Smooth muscle cell (in vitro differentiated cells): ENCODE measurements at regions not wholly inside any gene's neighbourhood (a gene's known extent, or its start where the extent isn't known, plus 50 kb on each side); places are given as distances from the start of the nearest gene placed in this dataset.

ENCODE experiments used
- DNase-seq: peaks from one replicate; lab custom pipeline; 2025; ENCODE audit not compliant: unreplicated experiment; lab: John Stamatoyannopoulos, UW
- H2AFZ ChIP-seq: fragments of 200-600 bp; sonication (generic); 2 replicates; pipeline ENCODE4 v1.6.0; 2016; ENCODE audit warnings: antibody characterized with exemption, low read depth, mild to moderate bottlenecking
- H3F3A ChIP-seq: fragments of 200-600 bp; sonication (generic); 2 replicates; pipeline ENCODE4 v1.6.0; 2017; ENCODE audit warnings: antibody characterized with exemption, low read depth
- H3K27ac ChIP-seq: fragments of 200-600 bp; sonication (generic); 2 replicates; pipeline ENCODE4 v1.5.1; 2016; ENCODE audit warnings: low read depth, mild to moderate bottlenecking
- H3K27me3 ChIP-seq: fragments of 200-600 bp; sonication (generic); 2 replicates; pipeline ENCODE4 v1.6.1; 2016; ENCODE audit warnings: low read depth, mild to moderate bottlenecking
- H3K36me3 ChIP-seq: fragments of 200-600 bp; sonication (generic); 2 replicates; pipeline ENCODE4 v1.5.1; 2016; ENCODE audit warnings: low read depth
- H3K4me1 ChIP-seq: fragments of 200-600 bp; sonication (generic); 2 replicates; pipeline ENCODE4 v1.5.1; 2016; ENCODE audit warnings: low read depth
- H3K4me2 ChIP-seq: fragments of 200-600 bp; sonication (generic); 2 replicates; pipeline ENCODE4 v1.6.0; 2016; ENCODE audit warnings: mild to moderate bottlenecking
- H3K4me3 ChIP-seq: fragments of 200-600 bp; sonication (generic); 2 replicates; pipeline ENCODE4 v1.5.1; 2016; ENCODE audit warnings: mild to moderate bottlenecking
- H3K79me2 ChIP-seq: fragments of 200-600 bp; sonication (generic); 2 replicates; pipeline ENCODE4 v1.6.0; 2016; ENCODE audit warnings: low read depth, mild to moderate bottlenecking
- H3K9ac ChIP-seq: fragments of 200-600 bp; sonication (generic); 2 replicates; pipeline ENCODE4 v1.6.0; 2016; ENCODE audit warnings: low read depth
- H3K9me3 ChIP-seq: fragments of 200-600 bp; sonication (generic); replicated peaks from 2 replicates; pipeline ENCODE4 v1.5.1; 2016; ENCODE audit warnings: low read depth
- H4K20me1 ChIP-seq: fragments of 200-600 bp; sonication (generic); 2 replicates; pipeline ENCODE4 v1.6.0; 2016; ENCODE audit warnings: low read depth
- WGBS: methylation state at CpG from one replicate; pipeline ENCODE4 v1.1.7; 2016; ENCODE audit warnings: low lambda C conversion rate; 5-methylcytosine and 5-hydroxymethylcytosine counted together
- TF ChIP-seq, protein P1 (sequence below): fragments of 200-600 bp; sonication (generic); IDR thresholded peaks from 2 replicates; pipeline ENCODE4 v1.5.1; 2017; ENCODE audit warnings: borderline replicate concordance, mild to moderate bottlenecking, antibody characterized with exemption; ENCODE audit not compliant: insufficient read depth, poor library complexity, severe bottlenecking

DNA sequence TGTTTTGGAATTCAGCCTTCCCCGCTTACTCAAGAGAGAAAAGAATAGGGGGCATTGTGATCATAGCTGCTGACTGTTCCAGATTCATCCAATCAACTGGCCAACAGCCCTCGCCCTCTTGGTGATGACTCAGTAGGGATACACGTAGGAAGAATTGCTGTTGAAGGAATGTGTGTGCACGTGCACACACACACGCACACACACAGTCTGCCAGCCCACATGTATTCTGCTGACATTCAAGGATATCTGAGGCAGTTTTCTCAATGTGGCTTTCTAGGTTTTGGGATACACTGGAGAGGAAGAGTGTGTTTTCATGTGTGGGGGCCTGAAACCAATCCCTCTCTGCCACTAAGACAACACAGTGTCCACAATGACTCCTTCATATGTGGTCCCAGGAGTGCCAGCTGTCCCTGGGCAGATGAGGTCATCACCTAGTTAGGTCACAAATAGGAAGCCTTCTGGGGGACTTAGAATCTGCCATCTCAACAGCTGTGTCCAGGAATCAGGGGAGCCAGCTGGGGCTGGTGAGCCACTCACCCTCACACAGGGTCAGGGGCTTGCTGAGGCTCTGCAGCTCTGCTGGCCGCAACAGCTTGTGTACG is 352.6 kb downstream of the SS18 start:
- no peaks in the 10 kb centered on the region for H3K79me2 ChIP-seq
- H3K36me3 ChIP-seq: no peaks in the 10 kb centered on the region
- H3K4me2 ChIP-seq: no peak overlapping the region
- DNase-seq: no peak
- H3K4me1 ChIP-seq: peaks cover 45% of the 10 kb centered on the region
- TF ChIP-seq, protein P1, sequence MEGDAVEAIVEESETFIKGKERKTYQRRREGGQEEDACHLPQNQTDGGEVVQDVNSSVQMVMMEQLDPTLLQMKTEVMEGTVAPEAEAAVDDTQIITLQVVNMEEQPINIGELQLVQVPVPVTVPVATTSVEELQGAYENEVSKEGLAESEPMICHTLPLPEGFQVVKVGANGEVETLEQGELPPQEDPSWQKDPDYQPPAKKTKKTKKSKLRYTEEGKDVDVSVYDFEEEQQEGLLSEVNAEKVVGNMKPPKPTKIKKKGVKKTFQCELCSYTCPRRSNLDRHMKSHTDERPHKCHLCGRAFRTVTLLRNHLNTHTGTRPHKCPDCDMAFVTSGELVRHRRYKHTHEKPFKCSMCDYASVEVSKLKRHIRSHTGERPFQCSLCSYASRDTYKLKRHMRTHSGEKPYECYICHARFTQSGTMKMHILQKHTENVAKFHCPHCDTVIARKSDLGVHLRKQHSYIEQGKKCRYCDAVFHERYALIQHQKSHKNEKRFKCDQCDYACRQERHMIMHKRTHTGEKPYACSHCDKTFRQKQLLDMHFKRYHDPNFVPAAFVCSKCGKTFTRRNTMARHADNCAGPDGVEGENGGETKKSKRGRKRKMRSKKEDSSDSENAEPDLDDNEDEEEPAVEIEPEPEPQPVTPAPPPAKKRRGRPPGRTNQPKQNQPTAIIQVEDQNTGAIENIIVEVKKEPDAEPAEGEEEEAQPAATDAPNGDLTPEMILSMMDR: no peak
- peak overlapping the region; percentile 63 for H2AFZ ChIP-seq
- H3K9ac ChIP-seq: peak overlapping the region; percentile 52
- H4K20me1 ChIP-seq: no peaks in the 10 kb centered on the region
- H3K27ac ChIP-seq: peak overlapping the region; percentile 83
- H3F3A ChIP-seq: no peaks in the 10 kb centered on the region
- no peak overlapping the region for H3K4me3 ChIP-seq
- WGBS: 37% methylated on average over 7 of the region's 7 CpGs
- no peaks in the 10 kb centered on the region for H3K27me3 ChIP-seq
- no peaks in the 10 kb centered on the region for H3K9me3 ChIP-seq

DNA sequence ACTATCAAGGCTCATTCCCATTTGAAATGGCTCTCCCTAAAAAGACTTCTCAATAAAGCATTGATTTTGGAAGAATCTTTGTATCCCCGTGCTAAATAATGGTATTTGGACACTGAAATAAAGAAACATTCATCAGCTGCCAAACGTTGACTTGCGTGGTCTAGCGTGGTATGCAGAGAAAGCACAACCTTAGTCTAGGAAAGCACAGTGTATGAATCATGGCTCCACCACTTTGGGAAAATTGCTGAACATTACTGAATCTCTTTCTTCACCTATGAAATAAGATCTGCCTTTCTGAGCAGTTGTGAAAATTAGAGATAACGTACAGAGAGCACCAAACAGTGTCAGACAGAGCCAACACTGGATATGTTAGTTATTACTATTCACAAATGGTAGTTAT is 353.9 kb downstream of the SS18 start:
- TF ChIP-seq, protein P1: no peak
- Histone ChIP-seq H3K36me3 (no peaks in the 10 kb centered on the region), H4K20me1 (no peaks in the 10 kb centered on the region), H3F3A (no peaks in the 10 kb centered on the region), H3K27me3 (no peaks in the 10 kb centered on the region), H3K27ac (peak overlapping the region; percentile 83), H3K79me2 (no peaks in the 10 kb centered on the region), H3K4me3 (no peak overlapping the region), H3K9me3 (no peaks in the 10 kb centered on the region), H3K4me2 (peak overlapping the region; percentile 52), H3K4me1 (peaks cover 45% of the 10 kb centered on the region), H3K9ac (peak overlapping the region; percentile 52), H2AFZ (no peak overlapping the region)
- no peak for DNase-seq
- WGBS: 75% methylated on average over 5 of the region's 5 CpGs

DNA sequence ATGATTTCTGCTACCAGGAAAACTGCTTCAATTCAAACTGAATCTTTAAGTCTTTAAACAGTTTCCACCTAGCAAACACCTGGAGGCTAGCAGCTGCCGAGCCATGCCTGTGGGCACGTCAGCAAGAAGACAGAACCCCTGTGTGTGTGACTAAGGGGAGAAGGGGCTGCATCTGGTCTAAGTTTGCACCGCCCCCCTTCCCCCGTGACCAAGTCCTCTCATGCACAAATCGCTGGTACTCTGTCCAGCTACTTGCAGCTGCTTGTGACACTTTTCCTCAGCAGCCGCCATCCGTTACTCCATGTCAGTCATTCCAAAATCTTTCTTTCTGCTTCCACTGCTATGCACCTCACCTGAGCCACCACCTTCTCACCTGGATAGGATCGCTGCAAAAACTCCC is 355.0 kb downstream of the SS18 start:
- Histone ChIP-seq H3K36me3 (no peaks in the 10 kb centered on the region), H4K20me1 (no peaks in the 10 kb centered on the region), H3K4me1 (peaks cover 42% of the 10 kb centered on the region), H3K4me2 (no peak overlapping the region), H2AFZ (no peak overlapping the region), H3K27me3 (no peaks in the 10 kb centered on the region), H3K4me3 (no peak overlapping the region), H3K9ac (no peak overlapping the region), H3K27ac (no peak overlapping the region), H3K9me3 (no peaks in the 10 kb centered on the region), H3K79me2 (no peaks in the 10 kb centered on the region), H3F3A (no peaks in the 10 kb centered on the region)
- WGBS: 78% methylated on average over 8 of the region's 8 CpGs
- DNase-seq: no peak
- TF ChIP-seq, protein P1: no peak

DNA sequence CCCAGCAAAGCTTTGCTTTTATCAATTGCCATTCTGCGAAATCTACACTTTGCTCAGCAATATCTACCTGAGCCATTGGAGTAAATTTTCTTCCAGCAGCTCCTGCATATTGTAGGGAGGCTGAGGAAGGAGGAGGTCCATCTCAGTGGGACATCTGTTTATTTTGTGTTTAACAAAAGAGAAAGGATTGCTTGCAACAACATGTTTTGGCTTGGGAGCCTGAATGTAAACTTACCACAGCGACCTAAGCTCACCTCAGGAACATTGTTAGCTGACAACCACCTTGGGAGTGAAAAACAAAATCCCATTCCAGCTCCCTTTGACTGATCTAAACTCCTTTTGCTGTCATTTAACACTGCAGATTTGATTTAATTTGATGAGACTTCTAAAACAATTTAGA is 356.1 kb downstream of the SS18 start:
- TF ChIP-seq, protein P1: no peak
- H2AFZ ChIP-seq: no peak overlapping the region
- WGBS: 43% methylated on average over 2 of the region's 2 CpGs

More for the DNA sequence above, 356.1 kb downstream of the SS18 start:
- Histone ChIP-seq H4K20me1 (no peaks in the 10 kb centered on the region), H3K36me3 (no peaks in the 10 kb centered on the region), H3K4me1 (peaks cover 42% of the 10 kb centered on the region), H3K27me3 (no peaks in the 10 kb centered on the region), H3K79me2 (no peaks in the 10 kb centered on the region), H3K9ac (no peak overlapping the region), H3K4me3 (no peak overlapping the region), H3K4me2 (no peak overlapping the region), H3F3A (no peaks in the 10 kb centered on the region), H3K9me3 (no peaks in the 10 kb centered on the region), H3K27ac (no peak overlapping the region)
- DNase-seq: no peak
